HG03378 (cell line): ENCODE measurements at regions not wholly inside any gene's neighbourhood (a gene's known extent, or its start where the extent isn't known, plus 50 kb on each side); places are given as distances from the start of the nearest gene placed in this dataset.
A peak's percentile ranks its signal among the peaks of the same experiment; 100 is the strongest.
"Not testable (repeated sequence)": the region's sequence is repeated elsewhere in the genome, so short reads cannot be mapped to it uniquely, and the experiment has no call there.

Experiments used
- ATAC-seq: cut with Tn5 transposase; IDR thresholded peaks from one replicate; pipeline ENCODE4 v1.9.1; 2021; ENCODE audit warnings: mild to moderate bottlenecking, moderate library complexity; ENCODE audit not compliant: unreplicated experiment

DNA sequence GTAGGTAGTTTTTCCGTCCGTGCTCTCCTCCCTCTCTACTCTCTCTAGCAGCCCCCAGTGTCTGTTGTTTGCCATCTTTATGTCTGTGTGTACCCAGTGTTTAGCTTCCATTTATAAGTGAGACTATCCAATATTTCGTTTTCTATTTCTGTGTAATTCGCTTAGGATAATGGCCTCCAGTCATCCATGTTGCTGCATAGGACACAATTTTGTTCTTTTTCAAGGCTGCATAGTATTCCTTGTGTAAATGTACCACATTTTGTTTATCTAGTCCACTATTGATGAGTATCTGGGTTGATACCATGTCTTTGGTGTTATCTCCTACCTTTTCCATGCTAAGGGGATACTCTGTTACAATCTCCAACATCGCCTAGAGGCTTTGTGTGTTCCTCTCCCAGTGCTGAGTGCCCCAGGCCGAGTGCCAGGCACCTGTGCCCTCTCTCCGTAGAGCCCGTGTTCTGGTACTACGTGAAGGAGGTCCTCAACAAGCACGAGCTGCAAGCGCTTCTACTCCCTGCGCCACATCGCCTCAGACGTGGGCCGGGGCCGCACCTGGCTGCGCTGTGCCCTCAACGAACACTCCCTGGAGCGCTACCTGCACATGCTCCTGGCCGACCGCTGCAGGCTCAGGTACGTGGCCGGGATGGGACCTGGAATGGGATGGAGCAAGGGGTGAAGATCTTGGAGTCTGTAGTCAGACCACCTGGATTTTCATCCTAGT is 51.0 kb downstream of the NPIPB11 start:
- not testable (repeated sequence) for ATAC-seq

DNA sequence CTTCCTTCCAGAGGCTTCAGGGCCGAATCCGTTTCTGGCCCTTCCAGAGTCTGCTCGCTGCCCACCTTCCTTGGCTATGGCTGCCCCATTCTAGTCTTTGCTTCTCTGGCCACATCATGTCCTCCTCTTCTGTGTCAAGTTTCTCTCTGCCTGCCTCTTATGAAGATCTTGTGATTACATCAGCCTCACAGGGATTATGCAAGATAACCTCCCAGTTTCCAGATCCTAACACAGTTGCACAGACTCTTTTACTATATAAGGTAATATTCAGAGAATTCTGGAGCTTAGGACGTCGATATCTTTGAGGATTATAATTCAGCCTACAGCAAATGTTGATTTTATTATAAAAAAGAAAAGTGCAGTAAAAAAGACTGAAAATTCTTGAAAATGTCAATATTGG is 52.1 kb downstream of the NPIPB11 start:
- ATAC-seq: not testable (repeated sequence)

DNA sequence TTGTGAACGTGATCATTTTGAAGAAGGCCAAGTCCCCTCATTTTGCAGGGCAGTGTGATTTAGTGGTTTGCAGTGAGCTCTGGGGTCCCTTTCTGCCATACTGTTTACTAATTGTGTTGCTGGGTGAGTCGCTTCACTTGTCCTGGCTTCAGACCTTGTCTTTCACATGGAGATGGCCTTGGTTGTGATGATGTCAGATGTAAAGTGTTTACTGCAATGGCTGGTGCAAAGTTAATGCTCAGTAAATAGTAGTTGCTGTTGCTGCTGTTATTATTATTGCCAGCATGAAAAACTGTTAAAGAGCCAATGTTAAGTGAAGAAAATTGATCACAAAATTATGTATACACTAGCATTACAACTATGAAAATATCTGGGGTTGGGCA is 53.9 kb downstream of the NPIPB11 start:
- ATAC-seq: not testable (repeated sequence)

DNA sequence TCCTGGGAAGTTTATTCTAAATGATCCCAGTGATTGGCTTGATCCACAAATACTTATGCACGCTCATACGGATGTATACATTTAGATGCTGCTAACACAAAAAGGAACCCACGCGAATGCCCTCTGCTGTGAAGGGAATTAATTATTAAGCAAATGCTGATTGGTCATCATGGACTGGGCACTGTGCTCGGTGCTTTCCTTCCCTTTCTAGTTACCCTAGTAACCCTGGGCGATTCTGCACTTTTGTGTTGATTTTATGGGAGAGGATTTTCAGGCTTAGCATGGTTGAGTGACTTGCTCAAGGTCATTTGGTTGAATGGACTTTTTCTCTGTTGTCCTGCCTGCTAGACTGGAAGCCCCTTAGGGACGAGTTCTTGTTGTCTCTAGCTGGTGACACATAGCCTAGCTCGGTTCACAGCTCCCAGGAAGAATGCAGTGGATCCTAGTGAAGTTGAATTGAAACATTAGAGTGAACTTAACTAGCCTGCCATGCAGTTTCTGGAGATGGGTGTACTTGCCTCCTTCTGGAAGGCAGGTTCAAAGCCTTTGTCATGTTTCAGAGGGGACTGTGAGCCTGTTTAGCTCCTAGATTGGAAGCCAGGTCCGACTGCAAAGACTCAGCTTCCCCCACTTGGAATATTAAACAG is 54.4 kb downstream of the NPIPB11 start:
- ATAC-seq: not testable (repeated sequence)

- not testable (repeated sequence) for ATAC-seq
Observed at GRCh38 chr16:29351271-29351969, 55.1 kb downstream of the NPIPB11 start.

DNA sequence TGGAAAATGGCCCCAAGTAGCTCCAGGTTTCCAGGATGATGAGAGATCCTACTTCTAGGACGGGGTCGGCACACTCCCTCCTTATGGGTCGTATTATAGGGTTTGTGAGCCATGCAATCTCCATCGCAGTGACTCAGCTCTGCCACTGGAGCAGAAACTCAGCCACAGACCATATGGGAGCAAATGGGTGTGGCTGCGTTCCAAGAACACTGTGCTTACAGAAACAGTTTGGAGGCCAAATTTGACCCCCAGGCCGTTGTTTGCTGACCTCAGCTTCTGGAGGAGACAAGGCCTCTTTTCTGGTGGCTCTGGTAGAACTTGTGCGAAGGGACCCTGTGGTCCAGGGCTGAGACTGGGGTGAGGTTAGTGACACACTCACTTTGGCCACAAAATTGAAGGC is 56.5 kb downstream of the NPIPB11 start:
- ATAC-seq: not testable (repeated sequence)

DNA sequence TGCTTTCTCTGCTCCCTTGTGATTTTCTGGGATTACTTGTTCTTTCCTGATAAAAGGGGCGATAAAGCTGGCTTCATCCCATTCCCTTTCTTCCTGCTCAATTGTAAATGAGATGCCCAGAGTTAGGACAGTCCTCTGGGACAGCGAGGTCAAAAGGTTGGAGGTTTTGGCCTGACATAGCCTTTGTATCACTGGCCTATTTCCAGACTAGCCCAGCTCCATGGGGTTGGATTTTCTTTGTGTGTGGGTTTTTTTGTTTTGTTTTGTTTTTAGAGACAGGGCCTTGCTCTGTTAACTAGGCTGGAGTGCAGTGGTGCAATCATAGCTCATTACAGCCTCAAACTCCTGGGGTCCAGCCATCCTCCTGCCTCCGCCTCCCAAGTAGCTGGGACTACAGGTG is 57.8 kb downstream of the NPIPB11 start:
- ATAC-seq: not testable (repeated sequence)

DNA sequence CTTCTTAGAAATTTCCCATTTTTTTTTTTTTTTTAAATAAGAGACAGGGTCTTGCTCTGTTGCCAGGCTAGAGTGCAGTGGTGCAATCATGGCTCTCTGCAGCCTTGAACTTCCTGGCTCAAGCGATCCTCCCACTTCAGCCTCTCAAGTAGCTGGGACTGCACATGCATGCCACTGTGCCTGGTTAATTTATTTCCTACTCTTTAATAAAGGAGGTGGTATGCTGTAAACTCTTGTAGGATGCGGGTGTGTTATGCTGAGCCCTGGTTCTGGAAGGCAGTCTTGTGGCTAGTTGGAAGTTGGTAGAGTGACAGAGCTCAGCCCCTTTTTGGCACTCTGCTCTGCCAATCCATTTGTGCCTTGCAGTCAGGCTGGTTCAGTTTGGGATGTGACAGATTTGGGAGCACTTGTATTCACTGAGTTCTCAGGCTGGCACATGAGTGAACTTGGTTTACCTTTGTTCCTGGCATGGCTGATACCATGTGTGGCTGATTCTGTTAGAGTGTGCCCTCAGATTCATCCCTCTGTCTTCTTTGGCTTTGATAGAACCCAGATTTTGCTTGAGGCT is 58.3 kb downstream of the NPIPB11 start:
- not testable (repeated sequence) for ATAC-seq

DNA sequence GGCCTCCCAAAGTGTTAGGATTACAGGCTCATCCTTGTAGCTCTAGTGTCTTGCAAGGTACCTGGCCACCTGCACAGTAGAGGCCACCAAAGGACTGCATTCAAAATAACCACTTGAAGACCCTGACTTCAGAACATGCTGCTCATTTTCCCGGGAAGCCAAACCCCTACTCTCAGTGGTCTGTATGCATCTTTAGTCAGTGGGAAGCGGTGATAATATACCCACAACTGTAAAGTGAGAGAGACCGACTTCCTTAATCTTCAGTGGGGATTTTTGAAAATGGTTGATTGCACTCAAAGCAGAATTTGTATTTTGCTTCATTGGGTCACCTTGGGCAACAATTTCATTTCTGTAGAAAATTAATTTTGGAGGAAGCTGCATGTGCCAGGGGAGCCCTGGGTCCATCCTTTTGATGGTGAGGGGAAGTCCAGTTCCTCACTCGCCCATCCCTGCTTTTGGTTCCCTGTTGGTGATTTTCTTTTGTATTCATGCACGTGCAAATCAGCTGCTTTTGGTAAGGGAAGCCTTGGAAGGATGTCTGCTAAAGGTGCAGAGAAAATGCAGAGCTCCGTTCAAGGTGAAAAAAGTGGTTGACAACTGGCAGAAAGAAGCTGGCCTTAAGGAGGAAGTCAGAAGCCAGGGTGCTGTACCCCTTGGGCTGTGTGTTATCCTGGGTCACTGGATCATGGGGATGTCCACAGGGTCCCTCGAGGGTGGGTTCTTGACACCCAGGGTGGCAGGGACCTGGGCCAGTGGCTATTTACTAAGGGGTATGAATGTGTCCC is 59.5 kb downstream of the NPIPB11 start:
- not testable (repeated sequence) for ATAC-seq

GRCh38 chr16:29346203-29346602 is 60.3 kb downstream of the NPIPB11 start:
- not testable (repeated sequence) for ATAC-seq

DNA sequence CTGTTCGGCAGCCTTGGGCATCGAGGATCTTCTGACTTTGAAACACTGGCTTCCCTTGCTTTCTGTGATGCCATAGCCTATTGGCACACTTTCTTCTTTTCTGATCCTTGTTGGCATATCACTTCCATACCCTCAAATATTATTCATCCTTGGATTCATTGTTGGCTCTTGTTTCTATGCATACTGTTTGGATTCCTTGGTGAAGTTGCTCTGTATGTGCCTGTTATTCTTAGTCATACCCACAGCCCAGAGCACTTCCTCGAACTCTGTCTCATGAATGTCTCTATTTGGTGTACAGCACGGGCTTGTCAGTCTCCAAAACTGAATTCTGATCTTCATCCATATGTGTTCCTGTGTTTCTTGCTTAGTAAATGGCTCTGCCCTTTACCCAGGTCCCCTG is 63.6 kb downstream of the NPIPB11 start:
- not testable (repeated sequence) for ATAC-seq

GRCh38 chr16:29340779-29341438 is 65.6 kb downstream of the NPIPB11 start:
- ATAC-seq: not testable (repeated sequence)

- ATAC-seq: not testable (repeated sequence)
Observed at GRCh38 chr16:29340235-29340634, 66.3 kb downstream of the NPIPB11 start.

DNA sequence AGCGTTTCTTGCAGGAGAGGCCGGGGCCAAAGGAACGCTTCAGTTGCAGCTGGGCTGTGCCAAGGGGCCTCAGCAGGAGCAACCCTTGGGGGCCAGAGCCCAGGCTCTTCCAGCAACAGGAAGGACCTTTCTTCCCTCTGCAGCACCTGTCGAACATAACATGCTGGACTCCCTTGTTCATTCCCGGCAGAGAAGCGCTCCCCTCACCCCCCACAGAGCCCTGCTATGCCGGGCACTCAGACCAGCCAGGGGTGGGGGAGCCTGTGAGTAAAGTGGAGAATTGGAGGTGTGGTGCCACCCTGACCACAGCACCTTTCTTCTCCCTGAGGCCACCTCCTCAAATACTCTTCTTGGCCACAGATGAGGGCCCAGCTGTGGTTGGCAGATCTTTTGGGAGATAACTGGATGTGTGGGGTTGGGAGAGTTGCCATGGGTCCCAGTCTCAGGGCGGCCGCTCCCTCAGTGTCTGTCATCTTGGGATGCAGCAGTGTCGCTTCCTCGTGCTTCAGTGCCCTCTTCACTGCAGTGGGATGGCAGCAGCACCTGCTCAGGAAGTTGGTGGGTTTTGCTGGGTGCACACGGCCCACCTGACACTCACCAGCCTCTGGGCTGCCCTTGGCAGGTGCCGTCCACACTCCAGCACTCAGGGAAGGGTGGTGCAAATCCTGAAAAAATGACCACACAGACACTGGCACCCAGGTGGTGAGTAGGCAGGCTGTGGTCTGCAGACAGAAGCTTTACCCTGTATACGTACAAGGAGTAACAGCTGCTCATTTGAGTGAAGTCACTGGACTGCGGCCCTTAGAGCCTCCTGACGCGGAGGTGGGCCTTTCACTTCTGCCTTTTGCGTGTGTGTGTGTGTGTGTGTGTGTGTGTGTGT is 67.5 kb downstream of the NPIPB11 start:
- ATAC-seq: peak; percentile 75

DNA sequence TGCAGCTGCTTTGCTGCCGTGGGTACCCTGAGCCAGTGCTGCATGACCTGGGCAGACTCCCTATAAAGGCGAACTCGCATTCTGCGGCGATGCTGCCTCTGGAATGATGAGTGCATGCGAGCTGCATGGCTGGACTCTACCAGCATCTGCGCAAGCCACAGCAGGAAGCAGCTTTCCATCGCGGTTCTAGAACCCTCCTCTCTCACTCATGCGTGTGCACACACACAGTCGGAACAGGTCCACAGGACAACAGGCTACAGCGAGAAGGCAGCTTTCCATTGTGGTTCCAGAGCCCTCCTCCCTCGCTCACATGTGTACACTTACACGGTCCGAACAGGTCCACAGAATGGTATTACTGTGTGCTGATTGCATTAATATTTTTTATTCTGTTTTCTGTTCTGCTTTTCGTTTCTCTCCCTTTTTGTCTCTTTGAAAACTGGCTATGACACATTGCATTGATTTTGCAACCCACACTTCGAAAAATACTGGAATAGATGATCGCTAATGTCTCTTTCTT is 69.1 kb downstream of the NPIPB11 start:
- not testable (repeated sequence) for ATAC-seq

- not testable (repeated sequence) for ATAC-seq
Observed at GRCh38 chr16:29335549-29335846, 71.0 kb downstream of the NPIPB11 start.

- not testable (repeated sequence) for ATAC-seq
Observed at GRCh38 chr16:29334776-29335548, 71.5 kb downstream of the NPIPB11 start.

DNA sequence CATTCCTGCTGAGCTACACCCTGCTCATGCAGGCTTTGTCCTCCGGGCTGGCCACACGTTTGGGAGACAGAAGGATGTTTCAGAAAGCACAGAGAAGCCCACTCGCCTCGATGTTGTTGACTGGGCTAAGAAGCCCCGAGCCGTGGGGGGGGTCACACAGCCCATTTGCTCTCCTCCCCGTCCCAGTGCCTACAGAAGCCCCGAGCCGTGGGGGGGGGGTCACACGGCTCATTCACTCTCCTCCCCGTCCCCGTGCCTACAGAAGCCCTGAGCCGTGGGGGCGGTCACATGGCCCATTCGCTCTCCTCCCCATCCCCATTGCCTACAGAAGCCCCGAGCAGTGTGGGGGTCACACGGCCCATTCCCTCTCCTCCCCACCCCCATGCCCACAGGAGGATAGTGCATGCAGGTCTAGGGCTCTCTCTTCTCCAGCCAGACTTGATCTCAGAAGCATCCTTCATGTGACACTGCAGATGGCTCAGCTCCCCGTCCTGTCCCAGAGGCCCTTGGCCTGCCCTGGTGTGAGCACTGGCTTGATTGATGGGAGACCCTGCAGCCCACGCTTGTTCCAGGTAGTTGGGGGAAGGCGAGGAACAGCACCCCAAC is 72.9 kb downstream of the NPIPB11 start:
- ATAC-seq: not testable (repeated sequence)
